ENCODE measurements at regions not wholly inside any gene's neighbourhood (a gene's known extent, or its start where the extent isn't known, plus 50 kb on each side); places are given as distances from the start of the nearest gene placed in this dataset.

GRCh38 chr13:65843314-65843731, 1386.8 kb downstream of the PCDH9 start:
- intact Hi-C loops (cut with DNase I, micrococcal nuclease): no loop called here
- no peaks in the 10 kb centered on the region for H3K9me3 ChIP-seq
- DNase-seq (no peak), ATAC-seq (no peak)
- no peak for TF ChIP-seq CTCF (IDR thresholded peaks at IDR 0.05)
- no peak overlapping the region for H3K4me3 ChIP-seq
- no peaks in the 10 kb centered on the region for H3K4me1 ChIP-seq (ENCODE audit: low read depth)
- no peaks in the 10 kb centered on the region for H3K36me3 ChIP-seq (ENCODE audit: low read depth)

- Histone ChIP-seq H3K9me3 (no peaks in the 10 kb centered on the region), H3K4me3 (no peak overlapping the region), H3K4me1 (ENCODE audit: low read depth) (no peaks in the 10 kb centered on the region), H3K36me3 (ENCODE audit: low read depth) (no peaks in the 10 kb centered on the region)
- ATAC-seq (no peak), DNase-seq (no peak)
- TF ChIP-seq CTCF (IDR thresholded peaks at IDR 0.05): no peak
- intact Hi-C loops (cut with DNase I, micrococcal nuclease): no loop called here
These were observed 1389.0 kb downstream of the PCDH9 start for GRCh38 chr13:65841156-65841555.

GRCh38 chr13:65836066-65836465, 1394.1 kb downstream of the PCDH9 start:
- ATAC-seq (no peak), DNase-seq (no peak)
- TF ChIP-seq CTCF (IDR thresholded peaks at IDR 0.05): no peak
- Histone ChIP-seq H3K9me3 (no peaks in the 10 kb centered on the region), H3K36me3 (ENCODE audit: low read depth) (no peaks in the 10 kb centered on the region), H3K4me3 (no peak overlapping the region), H3K4me1 (ENCODE audit: low read depth) (no peaks in the 10 kb centered on the region)
- intact Hi-C loops (cut with DNase I, micrococcal nuclease): no loop called here

GRCh38 chr13:65834897-65835296, 1395.2 kb downstream of the PCDH9 start:
- intact Hi-C loops (cut with DNase I, micrococcal nuclease): no loop called here
- Histone ChIP-seq H3K9me3 (no peaks in the 10 kb centered on the region), H3K4me3 (no peak overlapping the region), H3K36me3 (ENCODE audit: low read depth) (no peaks in the 10 kb centered on the region), H3K4me1 (ENCODE audit: low read depth) (no peaks in the 10 kb centered on the region)
- ATAC-seq (no peak), DNase-seq (no peak)
- TF ChIP-seq CTCF (IDR thresholded peaks at IDR 0.05): no peak

GRCh38 chr13:65830411-65831205, 1399.5 kb downstream of the PCDH9 start:
- no peak for TF ChIP-seq CTCF (IDR thresholded peaks at IDR 0.05)
- Histone ChIP-seq H3K4me3 (no peak overlapping the region), H3K4me1 (ENCODE audit: low read depth) (no peaks in the 10 kb centered on the region), H3K9me3 (no peaks in the 10 kb centered on the region), H3K36me3 (ENCODE audit: low read depth) (no peaks in the 10 kb centered on the region)
- no peak for DNase-seq
- ATAC-seq: no peak
- intact Hi-C loops (cut with DNase I, micrococcal nuclease): no loop called here

All from mucosa of descending colon (tissue), 3 donors.